ENCODE measurements at regions not wholly inside any gene's neighbourhood (a gene's known extent, or its start where the extent isn't known, plus 50 kb on each side); places are given as distances from the start of the nearest gene placed in this dataset.

DNA sequence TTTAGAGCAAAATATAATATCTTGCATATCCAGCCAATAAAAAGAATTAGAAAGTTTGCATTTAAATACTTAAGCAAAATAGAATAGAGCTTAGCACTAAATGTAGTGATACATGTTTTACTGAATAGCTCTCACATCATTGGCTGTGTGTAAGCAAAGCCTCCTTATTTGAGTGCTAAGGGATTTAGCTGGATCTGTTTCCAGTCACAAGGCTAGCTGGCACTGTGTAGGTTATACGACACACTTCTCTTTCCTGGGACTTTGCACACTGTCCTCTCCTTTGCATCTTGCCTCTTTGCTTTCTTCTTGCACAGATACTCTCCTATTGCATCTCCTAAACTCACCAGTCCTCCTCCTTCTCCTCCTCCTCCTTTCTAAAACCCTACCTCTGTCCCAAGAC lies 423.8 kb downstream of the KLF5 start:
- no peak overlapping the region for H3K4me3 ChIP-seq (ENCODE audit: control insufficient read depth in 1 of 2, extremely low read depth in 1 of 2, low read length in 1 of 2)
- no peak overlapping the region for H3K27ac Mint-ChIP-seq
- no peaks in the 10 kb centered on the region for H3K27me3 ChIP-seq (replicated peaks in 1 of 2; ENCODE audit: control insufficient read depth in 2 of 2, extremely low read depth in 1 of 2, insufficient read depth in 2 of 2, low read length in 1 of 2)
- H3K27me3 Mint-ChIP-seq, result no peaks in the 10 kb centered on the region
- H3K4me1 Mint-ChIP-seq, result no peaks in the 10 kb centered on the region
- POLR2A ChIA-PET, result interaction anchor here in 1 of 2 donors (0.5 kb wide), 1 partner anchor 152 kb away, joined by 3 read pairs; no protein-coding TSS in a partner anchor
- ATAC-seq (replicated peaks in 1 of 4), result no peak
- no peaks in the 10 kb centered on the region for H3K36me3 Mint-ChIP-seq
- H3K9me3 ChIP-seq, result no peaks in the 10 kb centered on the region
- H3K27ac ChIP-seq (ENCODE audit: low read length), result no peak overlapping the region
- no peaks in the 10 kb centered on the region for H3K4me1 ChIP-seq (ENCODE audit: control insufficient read depth in 1 of 2, extremely low read depth in 1 of 2, insufficient read depth in 2 of 2, low read length in 2 of 2)
- no peak for DNase-seq
- CTCF ChIA-PET, result no interaction called here
- no peak overlapping the region for H3K4me3 Mint-ChIP-seq
- no peaks in the 10 kb centered on the region for H3K9me3 Mint-ChIP-seq
- H3K36me3 ChIP-seq (ENCODE audit: control insufficient read depth in 2 of 2, extremely low read depth in 1 of 2, insufficient read depth in 1 of 2, low read length in 1 of 2), result no peaks in the 10 kb centered on the region
- 86% methylated on average over 1 of the region's 1 CpG for WGBS (ENCODE audit: insufficient coverage)

DNA sequence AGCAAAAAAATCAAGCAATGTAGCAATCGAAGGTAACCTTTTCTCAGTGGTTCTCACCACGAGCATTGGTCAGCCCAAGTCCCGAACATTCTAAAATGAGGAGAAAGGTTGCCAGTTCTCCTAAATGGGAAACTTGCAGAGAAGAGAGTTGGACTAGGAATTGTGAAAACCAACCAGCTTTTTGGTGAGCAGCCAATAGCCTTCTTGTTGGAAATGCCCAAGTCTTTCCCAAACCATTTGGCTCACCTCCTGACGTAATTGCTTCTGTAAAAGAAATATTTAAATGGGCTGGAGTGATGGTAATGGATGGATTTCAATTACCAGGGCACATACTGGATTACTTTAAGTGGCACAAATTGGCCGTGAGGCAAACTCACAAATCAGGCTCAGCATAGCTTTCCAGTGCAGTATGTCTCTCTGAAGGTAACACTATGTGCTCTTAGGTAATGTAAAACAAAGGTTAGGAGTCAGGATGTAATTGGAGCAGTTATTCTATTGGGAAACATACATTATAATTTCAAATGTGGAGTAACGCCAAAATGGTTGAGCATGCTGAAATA lies 423.2 kb downstream of the KLF5 start:
- no peaks in the 10 kb centered on the region for H3K27me3 Mint-ChIP-seq
- CTCF ChIA-PET, result no interaction called here
- no peak for ATAC-seq (replicated peaks in 1 of 4)
- no peak overlapping the region for H3K27ac ChIP-seq (ENCODE audit: low read length)
- no peak overlapping the region for H3K4me3 Mint-ChIP-seq
- H3K36me3 Mint-ChIP-seq, result no peaks in the 10 kb centered on the region
- H3K9me3 ChIP-seq, result no peaks in the 10 kb centered on the region
- no peaks in the 10 kb centered on the region for H3K4me1 ChIP-seq (ENCODE audit: control insufficient read depth in 1 of 2, extremely low read depth in 1 of 2, insufficient read depth in 2 of 2, low read length in 2 of 2)
- H3K9me3 Mint-ChIP-seq, result no peaks in the 10 kb centered on the region
- no peaks in the 10 kb centered on the region for H3K4me1 Mint-ChIP-seq
- H3K4me3 ChIP-seq (ENCODE audit: control insufficient read depth in 1 of 2, extremely low read depth in 1 of 2, low read length in 1 of 2), result no peak overlapping the region
- POLR2A ChIA-PET, result interaction anchor here in 1 of 2 donors (0.5 kb wide), 1 partner anchor 152 kb away, joined by 3 read pairs; no protein-coding TSS in a partner anchor
- H3K36me3 ChIP-seq (ENCODE audit: control insufficient read depth in 2 of 2, extremely low read depth in 1 of 2, insufficient read depth in 1 of 2, low read length in 1 of 2), result no peaks in the 10 kb centered on the region
- H3K27me3 ChIP-seq (replicated peaks in 1 of 2; ENCODE audit: control insufficient read depth in 2 of 2, extremely low read depth in 1 of 2, insufficient read depth in 2 of 2, low read length in 1 of 2), result no peaks in the 10 kb centered on the region
- no peak overlapping the region for H3K27ac Mint-ChIP-seq
- 76% methylated on average over 4 of the region's 6 CpGs for WGBS (ENCODE audit: insufficient coverage)
- no peak for DNase-seq

DNA sequence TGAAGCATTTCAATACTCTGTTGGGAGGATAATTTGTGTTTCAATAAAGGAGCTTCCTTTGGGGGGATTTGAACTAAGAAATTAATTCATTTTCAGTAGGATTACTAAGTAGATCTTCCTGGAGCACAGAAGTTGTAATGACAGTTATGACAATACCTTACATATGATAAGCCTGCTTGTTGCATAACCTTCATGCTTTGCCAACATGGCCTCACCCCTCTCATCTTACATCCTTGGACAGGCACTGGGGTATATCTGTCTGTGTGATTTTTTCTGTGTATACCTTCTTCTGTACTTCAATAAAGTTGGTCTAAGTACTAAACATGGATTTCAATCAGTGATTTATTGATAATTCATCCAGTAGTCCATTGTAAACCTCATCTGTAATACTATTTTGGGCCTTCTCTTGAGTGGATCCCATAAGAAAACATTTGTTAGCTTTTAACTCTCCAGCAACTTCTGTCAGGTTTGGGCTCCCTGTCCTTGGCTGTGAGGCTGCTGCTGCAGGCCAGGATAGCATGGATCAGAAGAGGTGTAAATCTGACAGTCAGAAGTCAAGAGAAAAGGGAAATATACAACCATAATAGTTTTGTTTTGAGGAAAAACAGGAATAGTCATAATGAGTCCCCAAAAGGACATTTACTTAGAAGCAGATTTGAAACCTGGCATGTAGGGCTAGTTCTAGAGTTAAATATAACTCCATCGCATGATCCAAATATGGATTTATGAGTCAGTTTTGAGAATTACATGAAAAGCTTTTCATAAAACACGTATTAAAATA lies 422.2 kb downstream of the KLF5 start:
- Histone ChIP-seq H3K4me3 (ENCODE audit: control insufficient read depth in 1 of 2, extremely low read depth in 1 of 2, low read length in 1 of 2) (no peak overlapping the region), H3K9me3 (no peaks in the 10 kb centered on the region), H3K27me3 (replicated peaks in 1 of 2; ENCODE audit: control insufficient read depth in 2 of 2, extremely low read depth in 1 of 2, insufficient read depth in 2 of 2, low read length in 1 of 2) (no peaks in the 10 kb centered on the region), H3K4me1 (ENCODE audit: control insufficient read depth in 1 of 2, extremely low read depth in 1 of 2, insufficient read depth in 2 of 2, low read length in 2 of 2) (no peaks in the 10 kb centered on the region), H3K36me3 (ENCODE audit: control insufficient read depth in 2 of 2, extremely low read depth in 1 of 2, insufficient read depth in 1 of 2, low read length in 1 of 2) (no peaks in the 10 kb centered on the region), H3K27ac (ENCODE audit: low read length) (no peak overlapping the region)
- DNase-seq (no peak), ATAC-seq (replicated peaks in 1 of 4) (no peak)
- Mint-ChIP-seq H3K36me3 (no peaks in the 10 kb centered on the region), H3K9me3 (no peaks in the 10 kb centered on the region), H3K27me3 (no peaks in the 10 kb centered on the region), H3K27ac (no peak overlapping the region), H3K4me3 (no peak overlapping the region), H3K4me1 (no peaks in the 10 kb centered on the region)
- whole genome bisulfite sequencing (ENCODE audit: insufficient coverage), result no CpG with 5 or more reads among the region's 2 CpGs
- POLR2A ChIA-PET, result no interaction called here
- CTCF ChIA-PET, result interaction anchor here in 1 of 2 donors (0.6 kb wide), 1 partner anchor 41 kb away, joined by 5 read pairs; no protein-coding TSS in a partner anchor

DNA sequence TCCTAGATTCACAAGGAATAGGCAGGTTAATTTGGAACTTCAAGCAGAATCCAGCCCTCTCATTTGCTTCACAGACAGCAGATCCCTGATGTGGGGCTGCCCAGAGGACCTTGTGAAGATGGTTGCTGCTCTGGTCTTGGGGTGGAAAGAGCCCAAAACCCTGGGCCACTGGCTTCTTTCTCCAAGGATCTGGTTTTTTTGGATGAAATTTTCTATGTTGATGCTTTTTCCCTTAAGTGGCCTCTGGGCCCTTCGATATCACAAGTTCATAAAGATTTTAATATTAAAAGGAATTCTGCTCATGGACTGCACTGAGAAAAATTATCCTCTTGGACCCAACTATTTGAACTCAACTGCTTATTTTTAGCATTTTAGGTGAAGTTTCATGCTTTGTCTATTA lies 421.1 kb downstream of the KLF5 start:
- no peaks in the 10 kb centered on the region for H3K27me3 Mint-ChIP-seq
- H3K27me3 ChIP-seq (replicated peaks in 1 of 2; ENCODE audit: control insufficient read depth in 2 of 2, extremely low read depth in 1 of 2, insufficient read depth in 2 of 2, low read length in 1 of 2), result no peaks in the 10 kb centered on the region
- DNase-seq (no peak), ATAC-seq (replicated peaks in 1 of 4) (no peak)
- H3K36me3 Mint-ChIP-seq, result no peaks in the 10 kb centered on the region
- H3K4me1 ChIP-seq (ENCODE audit: control insufficient read depth in 1 of 2, extremely low read depth in 1 of 2, insufficient read depth in 2 of 2, low read length in 2 of 2), result no peaks in the 10 kb centered on the region
- H3K4me1 Mint-ChIP-seq, result no peaks in the 10 kb centered on the region
- H3K36me3 ChIP-seq (ENCODE audit: control insufficient read depth in 2 of 2, extremely low read depth in 1 of 2, insufficient read depth in 1 of 2, low read length in 1 of 2), result no peaks in the 10 kb centered on the region
- H3K4me3 Mint-ChIP-seq, result no peak overlapping the region
- no peaks in the 10 kb centered on the region for H3K9me3 ChIP-seq
- H3K27ac Mint-ChIP-seq, result no peak overlapping the region
- no peak overlapping the region for H3K4me3 ChIP-seq (ENCODE audit: control insufficient read depth in 1 of 2, extremely low read depth in 1 of 2, low read length in 1 of 2)
- POLR2A ChIA-PET, result no interaction called here
- H3K9me3 Mint-ChIP-seq, result no peaks in the 10 kb centered on the region
- H3K27ac ChIP-seq (ENCODE audit: low read length), result no peak overlapping the region
- CTCF ChIA-PET, result no interaction called here
- no CpG with 5 or more reads among the region's 1 CpG for WGBS (ENCODE audit: insufficient coverage)

DNA sequence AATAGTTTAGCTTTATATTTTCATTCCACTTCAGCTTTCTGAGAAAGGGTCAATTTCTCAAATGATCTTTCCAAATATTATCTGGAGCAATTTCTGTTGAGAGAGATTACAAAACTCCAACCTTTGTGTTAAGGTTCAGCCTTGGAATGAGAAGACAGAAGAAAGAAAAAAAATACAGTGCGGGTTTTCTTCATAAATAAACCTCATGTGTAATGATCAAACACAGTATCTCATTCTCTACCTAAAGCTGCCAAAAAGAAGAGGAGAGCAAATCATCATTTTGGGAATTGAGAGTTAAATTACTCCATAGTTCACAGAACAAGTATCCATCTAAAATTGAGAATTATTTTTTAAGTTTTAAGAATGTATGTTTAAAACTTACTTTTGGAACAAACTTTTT lies 420.5 kb downstream of the KLF5 start:
- DNase-seq, result no peak
- Mint-ChIP-seq H3K4me1 (no peaks in the 10 kb centered on the region), H3K36me3 (no peaks in the 10 kb centered on the region), H3K9me3 (no peaks in the 10 kb centered on the region), H3K4me3 (no peak overlapping the region), H3K27me3 (no peaks in the 10 kb centered on the region), H3K27ac (no peak overlapping the region)
- Histone ChIP-seq H3K4me1 (ENCODE audit: control insufficient read depth in 1 of 2, extremely low read depth in 1 of 2, insufficient read depth in 2 of 2, low read length in 2 of 2) (no peaks in the 10 kb centered on the region), H3K4me3 (ENCODE audit: control insufficient read depth in 1 of 2, extremely low read depth in 1 of 2, low read length in 1 of 2) (no peak overlapping the region), H3K9me3 (no peaks in the 10 kb centered on the region), H3K27ac (ENCODE audit: low read length) (no peak overlapping the region), H3K27me3 (replicated peaks in 1 of 2; ENCODE audit: control insufficient read depth in 2 of 2, extremely low read depth in 1 of 2, insufficient read depth in 2 of 2, low read length in 1 of 2) (no peaks in the 10 kb centered on the region), H3K36me3 (ENCODE audit: control insufficient read depth in 2 of 2, extremely low read depth in 1 of 2, insufficient read depth in 1 of 2, low read length in 1 of 2) (no peaks in the 10 kb centered on the region)
- ATAC-seq (replicated peaks in 1 of 4), result no peak
- ChIA-PET CTCF (no interaction called here), POLR2A (no interaction called here)
- WGBS (ENCODE audit: insufficient coverage), result no CpG with 5 or more reads among the region's 1 CpG

DNA sequence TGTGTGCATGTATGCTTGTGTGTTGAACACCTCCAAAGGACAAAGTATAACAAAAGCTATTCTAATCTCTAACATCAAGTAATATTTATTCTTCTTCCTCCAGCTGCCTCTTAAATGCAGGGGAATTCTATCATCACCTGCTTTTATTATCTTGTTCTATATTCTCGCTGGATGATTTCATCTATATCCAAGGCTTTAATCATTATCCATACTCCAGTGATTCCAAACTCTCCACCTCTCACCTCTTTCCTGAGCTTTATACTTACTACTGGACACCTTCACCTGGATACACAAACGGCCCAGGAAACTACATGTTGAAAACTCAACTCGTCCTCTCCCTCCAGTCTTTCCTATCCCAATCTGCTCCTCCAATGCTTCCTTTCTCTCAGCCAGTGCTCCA lies 418.6 kb downstream of the KLF5 start:
- H3K9me3 ChIP-seq, result no peaks in the 10 kb centered on the region
- POLR2A ChIA-PET, result no interaction called here
- no peak overlapping the region for H3K27ac ChIP-seq (ENCODE audit: low read length)
- no peaks in the 10 kb centered on the region for H3K27me3 ChIP-seq (replicated peaks in 1 of 2; ENCODE audit: control insufficient read depth in 2 of 2, extremely low read depth in 1 of 2, insufficient read depth in 2 of 2, low read length in 1 of 2)
- Mint-ChIP-seq H3K9me3 (no peaks in the 10 kb centered on the region), H3K27me3 (no peaks in the 10 kb centered on the region), H3K4me3 (no peak overlapping the region), H3K27ac (no peak overlapping the region), H3K36me3 (no peaks in the 10 kb centered on the region), H3K4me1 (no peaks in the 10 kb centered on the region)
- no peaks in the 10 kb centered on the region for H3K4me1 ChIP-seq (ENCODE audit: control insufficient read depth in 1 of 2, extremely low read depth in 1 of 2, insufficient read depth in 2 of 2, low read length in 2 of 2)
- no peak overlapping the region for H3K4me3 ChIP-seq (ENCODE audit: control insufficient read depth in 1 of 2, extremely low read depth in 1 of 2, low read length in 1 of 2)
- H3K36me3 ChIP-seq (ENCODE audit: control insufficient read depth in 2 of 2, extremely low read depth in 1 of 2, insufficient read depth in 1 of 2, low read length in 1 of 2), result no peaks in the 10 kb centered on the region
- CTCF ChIA-PET, result interaction anchor here in 1 of 2 donors (0.7 kb wide), 1 partner anchor 10 kb away, joined by 3 read pairs; no protein-coding TSS in a partner anchor
- ATAC-seq (replicated peaks in 1 of 4) (no peak), DNase-seq (no peak)
- WGBS (ENCODE audit: insufficient coverage), result 67% methylated on average over 3 of the region's 3 CpGs

Measured in T-cell (primary cell).